ENCODE measurements at regions not wholly inside any gene's neighbourhood (a gene's known extent, or its start where the extent isn't known, plus 50 kb on each side); places are given as distances from the start of the nearest gene placed in this dataset.

GRCh38 chr3:22063500-22063899 is 312.5 kb upstream of the ZNF385D start:
- Histone ChIP-seq H3F3A (ENCODE audit: insufficient read depth, low read length) (no peaks in the 10 kb centered on the region), H3K36me3 (ENCODE audit: insufficient read depth, low read length) (no peaks in the 10 kb centered on the region), H3K27me3 (ENCODE audit: insufficient read depth, low read length) (no peaks in the 10 kb centered on the region), H3K4me3 (ENCODE audit: low read depth, low read length, poor library complexity, severe bottlenecking) (no peak overlapping the region), H3K9ac (ENCODE audit: low read length) (no peak overlapping the region), H2AFZ (ENCODE audit: low read length) (no peak overlapping the region), H4K20me1 (ENCODE audit: insufficient read depth, low read length) (no peaks in the 10 kb centered on the region), H3K4me1 (ENCODE audit: insufficient read depth, low read length, severe bottlenecking) (no peaks in the 10 kb centered on the region), H3K79me2 (ENCODE audit: insufficient read depth, low read length) (no peaks in the 10 kb centered on the region), H3K9me3 (ENCODE audit: low read length) (no peaks in the 10 kb centered on the region), H3K27ac (ENCODE audit: low read depth, low read length, poor library complexity, severe bottlenecking) (no peak overlapping the region), H3K9me2 (ENCODE audit: low read depth, low read length) (no peaks in the 10 kb centered on the region), H3K4me2 (ENCODE audit: low read length) (no peak overlapping the region)
- no peak for TF ChIP-seq EZH2 (IDR thresholded peaks at IDR 0.05; ENCODE audit: borderline replicate concordance, low read length)
- no peak for TF ChIP-seq CTCF (IDR thresholded peaks at IDR 0.05; ENCODE audit: low read length)

DNA sequence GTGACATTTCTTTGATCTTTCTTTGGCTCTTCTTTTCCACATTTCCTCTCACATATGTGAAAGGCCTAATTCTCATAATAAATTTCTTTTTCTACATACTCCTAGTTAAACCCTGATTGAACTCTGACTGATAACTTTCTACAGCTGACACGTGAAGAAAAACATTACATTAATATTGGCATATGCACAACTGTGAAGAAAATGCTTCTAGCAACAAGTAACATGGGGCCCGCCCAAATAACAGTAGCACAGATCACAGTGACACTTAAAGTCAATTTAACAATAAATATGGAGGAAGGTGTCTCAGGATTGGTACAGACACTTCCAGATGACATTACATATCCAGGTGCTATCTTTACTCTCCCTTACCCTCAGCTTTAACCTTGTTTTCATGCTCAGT is 317.6 kb upstream of the ZNF385D start:
- H3K9me3 ChIP-seq (ENCODE audit: low read length), result no peaks in the 10 kb centered on the region
- no peaks in the 10 kb centered on the region for H3F3A ChIP-seq (ENCODE audit: insufficient read depth, low read length)
- H3K27ac ChIP-seq (ENCODE audit: low read depth, low read length, poor library complexity, severe bottlenecking), result no peak overlapping the region
- no peaks in the 10 kb centered on the region for H3K36me3 ChIP-seq (ENCODE audit: insufficient read depth, low read length)
- H3K27me3 ChIP-seq (ENCODE audit: insufficient read depth, low read length), result no peaks in the 10 kb centered on the region
- TF ChIP-seq CTCF (IDR thresholded peaks at IDR 0.05; ENCODE audit: low read length) (no peak), EZH2 (IDR thresholded peaks at IDR 0.05; ENCODE audit: borderline replicate concordance, low read length) (no peak)
- H3K4me3 ChIP-seq (ENCODE audit: low read depth, low read length, poor library complexity, severe bottlenecking), result no peak overlapping the region
- H3K9me2 ChIP-seq (ENCODE audit: low read depth, low read length), result no peaks in the 10 kb centered on the region
- no peak overlapping the region for H3K9ac ChIP-seq (ENCODE audit: low read length)
- no peaks in the 10 kb centered on the region for H3K79me2 ChIP-seq (ENCODE audit: insufficient read depth, low read length)
- H4K20me1 ChIP-seq (ENCODE audit: insufficient read depth, low read length), result no peaks in the 10 kb centered on the region
- H2AFZ ChIP-seq (ENCODE audit: low read length), result no peak overlapping the region
- H3K4me2 ChIP-seq (ENCODE audit: low read length), result no peak overlapping the region
- H3K4me1 ChIP-seq (ENCODE audit: insufficient read depth, low read length, severe bottlenecking), result no peaks in the 10 kb centered on the region

- H4K20me1 ChIP-seq (ENCODE audit: insufficient read depth, low read length), result no peaks in the 10 kb centered on the region
- H3K9me2 ChIP-seq (ENCODE audit: low read depth, low read length), result no peaks in the 10 kb centered on the region
- H3K9me3 ChIP-seq (ENCODE audit: low read length), result no peaks in the 10 kb centered on the region
- no peaks in the 10 kb centered on the region for H3K27me3 ChIP-seq (ENCODE audit: insufficient read depth, low read length)
- no peaks in the 10 kb centered on the region for H3K36me3 ChIP-seq (ENCODE audit: insufficient read depth, low read length)
- no peaks in the 10 kb centered on the region for H3K79me2 ChIP-seq (ENCODE audit: insufficient read depth, low read length)
- H3K27ac ChIP-seq (ENCODE audit: low read depth, low read length, poor library complexity, severe bottlenecking), result no peak overlapping the region
- H3K4me2 ChIP-seq (ENCODE audit: low read length), result no peak overlapping the region
- no peak overlapping the region for H3K9ac ChIP-seq (ENCODE audit: low read length)
- H3K4me1 ChIP-seq (ENCODE audit: insufficient read depth, low read length, severe bottlenecking), result no peaks in the 10 kb centered on the region
- no peak overlapping the region for H3K4me3 ChIP-seq (ENCODE audit: low read depth, low read length, poor library complexity, severe bottlenecking)
- TF ChIP-seq CTCF (IDR thresholded peaks at IDR 0.05; ENCODE audit: low read length) (no peak), EZH2 (IDR thresholded peaks at IDR 0.05; ENCODE audit: borderline replicate concordance, low read length) (no peak)
- H2AFZ ChIP-seq (ENCODE audit: low read length), result no peak overlapping the region
- no peaks in the 10 kb centered on the region for H3F3A ChIP-seq (ENCODE audit: insufficient read depth, low read length)
Observed at GRCh38 chr3:22088204-22088603, 337.2 kb upstream of the ZNF385D start.
